Endodermal cell (in vitro differentiated cells): ENCODE measurements at regions not wholly inside any gene's neighbourhood (a gene's known extent, or its start where the extent isn't known, plus 50 kb on each side); places are given as distances from the start of the nearest gene placed in this dataset.

Experiments
- DNase-seq: peaks from one replicate; pipeline ENCODE4 v3.0.0-alpha.2; 2017
- H3K27ac ChIP-seq: 2 replicates; pipeline ENCODE4 v1.5.1; 2013; ENCODE audit warnings: mild to moderate bottlenecking, low read depth, low read length, moderate library complexity
- H3K27me3 ChIP-seq: 2 replicates; pipeline ENCODE4 v1.6.1; 2013; ENCODE audit warnings: mild to moderate bottlenecking, low read length, moderate library complexity; ENCODE audit not compliant: insufficient read depth, control insufficient read depth, poor library complexity, severe bottlenecking
- H3K36me3 ChIP-seq: 2 replicates; pipeline ENCODE4 v1.7.0; 2013; ENCODE audit warnings: mild to moderate bottlenecking, low read length, moderate library complexity; ENCODE audit not compliant: control insufficient read depth, insufficient read depth
- H3K4me1 ChIP-seq: one replicate; pipeline ENCODE4 v1.7.0; 2013; ENCODE audit warnings: low read length; ENCODE audit not compliant: control insufficient read depth, insufficient read depth
- H3K4me3 ChIP-seq: 2 replicates; pipeline ENCODE4 v1.5.1; 2013; ENCODE audit warnings: mild to moderate bottlenecking, low read length, moderate library complexity
- H3K9ac ChIP-seq: 2 replicates; pipeline ENCODE4 v1.6.1; 2013; ENCODE audit warnings: mild to moderate bottlenecking, low read length, moderate library complexity; ENCODE audit not compliant: poor library complexity, severe bottlenecking; ENCODE audit errors: extremely low read depth
- H3K9me3 ChIP-seq: 2 replicates; pipeline ENCODE4 v1.6.1; 2013; ENCODE audit warnings: mild to moderate bottlenecking, low read length, moderate library complexity; ENCODE audit not compliant: control insufficient read depth
- H3K27ac Mint-ChIP-seq: 2 replicates; pipeline ENCODE4 v1.8.0; 2020; ENCODE audit warnings: mixed read lengths
- H3K27me3 Mint-ChIP-seq: 2 replicates; pipeline ENCODE4 v1.8.0; 2021; ENCODE audit warnings: mild to moderate bottlenecking, mixed read lengths; ENCODE audit not compliant: insufficient read depth
- H3K36me3 Mint-ChIP-seq: 2 replicates; pipeline ENCODE4 v1.8.0; 2020; ENCODE audit warnings: low read depth, mixed read lengths
- H3K4me1 Mint-ChIP-seq: 2 replicates; pipeline ENCODE4 v1.8.0; 2020; ENCODE audit warnings: mixed read lengths
- H3K4me3 Mint-ChIP-seq: 2 replicates; pipeline ENCODE4 v1.8.0; 2020; ENCODE audit warnings: mild to moderate bottlenecking, moderate library complexity, mixed read lengths
- H3K9me3 Mint-ChIP-seq: 2 replicates; pipeline ENCODE4 v1.8.0; 2020; ENCODE audit warnings: mild to moderate bottlenecking, mixed read lengths
- WGBS, 2 experiments: methylation state at CpG; one replicate each; pipeline versions ENCODE4 v1.1.5 to v1.1.7; 2013; ENCODE audit warnings: missing lambda C conversion rate in 2 of 2, mixed read lengths in 1 of 2; ENCODE audit not compliant: insufficient coverage in 1 of 2, insufficient read length in 1 of 2; 5-methylcytosine and 5-hydroxymethylcytosine counted together
- TF ChIP-seq, protein P1 (sequence below): fragments of 200-600 bp; sonication (generic); conservative IDR thresholded peaks from 2 replicates; pipeline ENCODE4 v1.5.0; 2021; ENCODE audit warnings: antibody characterized with exemption, mild to moderate bottlenecking

DNA sequence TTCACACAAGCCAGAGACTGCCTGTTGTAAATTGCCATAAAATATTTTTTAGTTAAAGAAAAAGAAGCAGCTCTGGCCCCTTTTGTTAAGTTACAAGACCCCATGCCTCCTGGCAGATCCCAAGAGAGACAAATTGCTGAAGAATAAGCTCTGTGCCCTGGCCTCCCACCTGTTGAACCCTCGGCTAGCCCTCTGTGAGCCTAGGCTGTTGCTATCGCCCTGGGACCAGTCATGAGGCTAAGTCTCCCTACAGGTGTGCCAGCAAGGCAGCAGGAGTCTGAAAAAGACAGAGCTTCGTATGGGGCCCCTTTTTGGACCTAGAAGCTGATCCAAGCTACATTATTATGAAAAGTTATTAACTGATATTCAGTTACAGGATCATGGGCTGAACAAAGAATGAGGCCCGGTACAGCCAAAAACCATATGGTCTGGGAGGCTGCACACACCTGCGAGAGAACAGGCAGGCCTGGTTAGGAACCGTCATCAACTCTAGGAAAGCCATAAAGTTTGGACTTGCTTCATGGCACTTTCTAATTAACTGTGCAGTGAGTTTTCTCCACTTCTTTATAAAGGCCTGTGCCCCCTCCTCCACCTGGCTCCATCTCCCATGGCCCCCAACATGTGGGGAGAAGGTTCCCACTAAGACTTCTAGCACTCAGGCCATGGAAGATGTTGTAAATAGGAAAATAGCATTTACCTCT lies 384.7 kb downstream of the ENC1 start:
- Histone ChIP-seq H3K9me3 (no peaks in the 10 kb centered on the region), H3K4me3 (no peak overlapping the region), H3K27ac (no peak overlapping the region), H3K9ac (no peak overlapping the region), H3K4me1 (no peaks in the 10 kb centered on the region), H3K36me3 (no peaks in the 10 kb centered on the region), H3K27me3 (no peaks in the 10 kb centered on the region)
- DNase-seq = no peak
- Mint-ChIP-seq H3K36me3 (no peaks in the 10 kb centered on the region), H3K4me3 (no peak overlapping the region), H3K27me3 (peaks cover 2% of the 10 kb centered on the region), H3K4me1 (peaks cover 16% of the 10 kb centered on the region), H3K9me3 (no peaks in the 10 kb centered on the region), H3K27ac (no peak overlapping the region)
- WGBS, 2 experiments = 90 to 98% methylated on average over 4 to 6 of the region's 6 CpGs
- TF ChIP-seq, protein P1, sequence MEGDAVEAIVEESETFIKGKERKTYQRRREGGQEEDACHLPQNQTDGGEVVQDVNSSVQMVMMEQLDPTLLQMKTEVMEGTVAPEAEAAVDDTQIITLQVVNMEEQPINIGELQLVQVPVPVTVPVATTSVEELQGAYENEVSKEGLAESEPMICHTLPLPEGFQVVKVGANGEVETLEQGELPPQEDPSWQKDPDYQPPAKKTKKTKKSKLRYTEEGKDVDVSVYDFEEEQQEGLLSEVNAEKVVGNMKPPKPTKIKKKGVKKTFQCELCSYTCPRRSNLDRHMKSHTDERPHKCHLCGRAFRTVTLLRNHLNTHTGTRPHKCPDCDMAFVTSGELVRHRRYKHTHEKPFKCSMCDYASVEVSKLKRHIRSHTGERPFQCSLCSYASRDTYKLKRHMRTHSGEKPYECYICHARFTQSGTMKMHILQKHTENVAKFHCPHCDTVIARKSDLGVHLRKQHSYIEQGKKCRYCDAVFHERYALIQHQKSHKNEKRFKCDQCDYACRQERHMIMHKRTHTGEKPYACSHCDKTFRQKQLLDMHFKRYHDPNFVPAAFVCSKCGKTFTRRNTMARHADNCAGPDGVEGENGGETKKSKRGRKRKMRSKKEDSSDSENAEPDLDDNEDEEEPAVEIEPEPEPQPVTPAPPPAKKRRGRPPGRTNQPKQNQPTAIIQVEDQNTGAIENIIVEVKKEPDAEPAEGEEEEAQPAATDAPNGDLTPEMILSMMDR = no peak

- TF ChIP-seq, protein P1 = no peak
- no peaks in the 10 kb centered on the region for H3K4me1 ChIP-seq
- 83% methylated on average over 1 of the region's 1 CpG; no CpG with 5 or more reads in 1 of the 2 experiments for WGBS, 2 experiments
- no peak overlapping the region for H3K27ac Mint-ChIP-seq
- no peaks in the 10 kb centered on the region for H3K36me3 Mint-ChIP-seq
- H3K4me3 Mint-ChIP-seq = no peak overlapping the region
- H3K27ac ChIP-seq = no peak overlapping the region
- no peak overlapping the region for H3K4me3 ChIP-seq
- H3K9ac ChIP-seq = no peak overlapping the region
- no peaks in the 10 kb centered on the region for H3K36me3 ChIP-seq
- H3K9me3 Mint-ChIP-seq = no peaks in the 10 kb centered on the region
- H3K9me3 ChIP-seq = no peaks in the 10 kb centered on the region
- no peak for DNase-seq
- no peaks in the 10 kb centered on the region for H3K27me3 Mint-ChIP-seq
- H3K27me3 ChIP-seq = no peaks in the 10 kb centered on the region
- H3K4me1 Mint-ChIP-seq = peaks cover 20% of the 10 kb centered on the region
Observed at GRCh38 chr5:74254257-74254656, 386.3 kb downstream of the ENC1 start.

- no peaks in the 10 kb centered on the region for H3K36me3 Mint-ChIP-seq
- no peak overlapping the region for H3K27ac Mint-ChIP-seq
- Histone ChIP-seq H3K27ac (no peak overlapping the region), H3K9me3 (no peaks in the 10 kb centered on the region), H3K4me3 (no peak overlapping the region), H3K36me3 (no peaks in the 10 kb centered on the region), H3K9ac (no peak overlapping the region), H3K27me3 (no peaks in the 10 kb centered on the region), H3K4me1 (no peaks in the 10 kb centered on the region)
- no peaks in the 10 kb centered on the region for H3K9me3 Mint-ChIP-seq
- WGBS, 2 experiments = 85% methylated on average over 2 of the region's 2 CpGs; no CpG with 5 or more reads in 1 of the 2 experiments
- peaks cover 9% of the 10 kb centered on the region for H3K4me1 Mint-ChIP-seq
- DNase-seq = no peak
- H3K4me3 Mint-ChIP-seq = no peak overlapping the region
- no peaks in the 10 kb centered on the region for H3K27me3 Mint-ChIP-seq
- TF ChIP-seq, protein P1 = no peak
Observed at GRCh38 chr5:74252044-74252443, 388.5 kb downstream of the ENC1 start.
